ENCODE measurements at regions not wholly inside any gene's neighbourhood (a gene's known extent, or its start where the extent isn't known, plus 50 kb on each side); places are given as distances from the start of the nearest gene placed in this dataset.
"Not testable (repeated sequence)": the region's sequence is repeated elsewhere in the genome, so short reads cannot be mapped to it uniquely, and the experiment has no call there.

DNA sequence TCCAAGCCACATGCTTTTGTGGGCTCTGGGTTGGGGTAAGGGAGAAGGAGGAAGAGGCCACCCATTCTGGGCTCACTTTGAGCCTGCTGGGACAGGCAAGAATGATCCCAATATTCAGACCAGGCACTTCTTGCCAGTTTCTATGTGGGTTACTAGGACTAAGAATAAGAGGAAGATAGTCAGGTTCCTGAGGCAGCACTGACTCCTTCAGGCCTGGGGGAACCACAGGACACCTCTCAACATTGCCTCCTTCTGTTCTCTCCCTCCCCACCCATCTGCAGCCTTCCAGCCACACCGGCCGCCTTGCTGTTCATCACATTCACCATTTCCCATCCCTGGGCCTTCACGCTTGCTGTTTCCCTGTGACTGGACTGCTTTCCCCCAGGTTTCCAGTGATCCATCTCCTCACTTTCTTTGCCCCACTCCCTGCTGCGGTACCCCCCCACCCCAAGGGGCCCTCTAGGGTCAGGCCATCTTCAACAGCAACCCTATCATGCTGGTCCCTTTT lies 69.2 kb upstream of the SIRPA start:
- no peak for DNase-seq (ENCODE audit: low read depth)

GRCh38 chr20:1825507-1825906 lies 69.7 kb upstream of the SIRPA start:
- no peak for DNase-seq (ENCODE audit: low read depth)

- DNase-seq (ENCODE audit: low read depth) = no peak
Measured at GRCh38 chr20:1824834-1825233, 70.4 kb upstream of the SIRPA start.

- DNase-seq (ENCODE audit: low read depth) = no peak
Measured at GRCh38 chr20:1824181-1824580, 71.0 kb upstream of the SIRPA start.

DNA sequence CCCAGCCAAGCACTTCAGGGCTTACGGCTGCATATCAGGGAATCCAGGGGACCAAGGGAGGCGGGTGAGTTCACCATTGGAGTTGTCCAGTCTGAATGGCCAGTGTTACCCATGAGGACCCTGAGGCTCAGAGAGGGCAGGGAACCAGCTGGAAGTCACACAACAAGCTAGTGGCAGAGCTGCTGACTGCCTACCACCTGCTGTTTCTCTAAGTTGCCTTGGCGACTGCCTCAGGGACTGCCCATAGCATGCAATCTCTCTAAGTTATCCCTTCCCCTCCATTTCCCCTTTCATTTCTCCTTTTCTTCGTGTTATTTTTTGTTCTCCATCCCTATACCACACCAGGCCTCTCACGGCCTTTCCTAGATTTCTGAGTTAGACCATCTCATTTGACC lies 71.8 kb upstream of the SIRPA start:
- no peak for DNase-seq (ENCODE audit: low read depth)

DNA sequence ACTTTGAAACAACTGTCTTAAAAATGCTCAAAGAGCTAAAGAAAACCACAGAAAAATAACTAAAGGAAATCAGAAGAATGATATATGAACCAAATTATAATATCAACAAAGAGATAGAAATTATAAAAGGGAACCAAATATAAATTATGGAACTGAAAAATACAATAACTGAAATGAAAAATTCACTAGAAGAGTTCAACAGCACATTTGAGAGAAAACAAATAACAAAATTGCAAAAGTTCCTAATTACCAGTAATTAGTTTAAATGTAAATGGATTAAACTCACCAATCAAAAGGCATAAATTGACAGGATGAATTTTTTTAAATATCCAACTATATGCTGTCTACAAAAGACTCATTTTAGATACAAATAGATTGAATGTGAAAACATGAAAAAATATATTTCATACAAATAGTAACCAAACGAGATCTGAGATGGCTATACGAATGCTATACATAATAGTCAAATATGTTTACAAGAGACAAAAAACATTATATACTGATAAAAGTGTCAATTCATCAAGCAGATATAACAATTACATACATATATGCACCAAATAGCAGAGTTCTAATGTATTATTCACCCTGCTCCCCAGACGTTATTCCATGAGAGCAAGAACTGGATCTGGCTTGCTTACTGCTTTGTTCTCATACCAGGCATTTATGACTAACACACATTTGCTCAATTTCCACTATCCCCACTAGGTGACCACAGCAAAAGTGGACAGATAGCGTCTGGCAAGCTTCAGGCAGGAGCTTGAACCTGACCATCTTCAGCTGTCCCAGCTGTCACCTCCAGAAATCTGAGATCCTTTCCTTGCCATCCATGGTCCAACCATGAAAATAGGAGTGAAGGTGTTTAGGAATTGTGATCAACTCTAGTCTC lies 72.4 kb upstream of the SIRPA start:
- DNase-seq (ENCODE audit: low read depth) = no peak

DNA sequence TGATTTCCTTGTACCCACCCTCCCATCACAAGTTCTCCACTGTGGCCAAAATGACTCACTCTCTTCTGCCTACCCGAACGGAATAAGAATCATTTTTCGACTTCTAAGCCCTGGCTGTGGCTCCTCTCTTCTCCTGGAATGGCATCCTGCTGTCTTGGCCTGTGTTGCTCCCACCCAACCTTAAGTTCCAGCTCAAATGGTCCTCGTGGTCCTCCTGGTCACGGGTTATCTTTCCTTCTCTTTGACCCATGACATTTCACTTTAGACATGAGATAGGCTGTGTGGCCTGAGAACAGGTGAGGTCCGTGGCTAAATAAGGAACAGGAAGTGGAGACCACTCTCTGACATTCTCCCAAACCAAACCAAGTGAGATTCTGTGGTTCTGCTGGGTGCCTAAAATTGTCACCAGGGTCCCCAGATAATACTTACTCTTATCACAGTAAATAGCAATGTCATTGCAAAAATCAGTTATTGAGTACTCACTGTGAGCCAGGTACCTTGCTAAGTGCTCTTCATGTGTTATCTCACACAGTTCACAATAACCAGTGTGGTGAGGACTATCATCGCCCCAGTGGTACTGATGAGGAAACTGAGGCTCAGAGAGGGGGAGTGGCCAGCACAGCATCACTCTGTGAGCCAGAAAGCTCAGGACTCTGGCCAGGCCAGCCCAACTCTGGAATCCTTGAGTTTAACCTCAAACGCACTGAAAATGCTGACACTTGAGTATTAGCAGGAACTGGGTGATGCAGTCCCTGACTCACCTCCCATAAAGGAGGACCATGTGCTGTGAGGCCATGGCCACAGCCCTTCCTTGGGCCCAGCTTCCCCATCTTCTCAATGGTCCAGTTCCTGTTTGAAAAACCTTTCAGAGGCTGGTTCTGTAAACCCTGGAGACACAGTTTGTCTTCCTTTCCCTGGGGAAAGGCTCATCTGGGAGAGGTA lies 74.8 kb upstream of the SIRPA start:
- no peak for DNase-seq (ENCODE audit: low read depth)

- no peak for DNase-seq (ENCODE audit: low read depth)
Measured at GRCh38 chr20:1819311-1820137, 75.7 kb upstream of the SIRPA start.

- DNase-seq (ENCODE audit: low read depth) = no peak
Measured at GRCh38 chr20:1818895-1819294, 76.3 kb upstream of the SIRPA start.

GRCh38 chr20:1818247-1818840 lies 76.9 kb upstream of the SIRPA start:
- no peak for DNase-seq (ENCODE audit: low read depth)

- DNase-seq (ENCODE audit: low read depth) = no peak
Measured at GRCh38 chr20:1817577-1818211, 77.5 kb upstream of the SIRPA start.

GRCh38 chr20:1816384-1817381 lies 78.5 kb upstream of the SIRPA start:
- DNase-seq (ENCODE audit: low read depth) = no peak

- DNase-seq (ENCODE audit: low read depth) = no peak
Measured at GRCh38 chr20:1815502-1816085, 79.6 kb upstream of the SIRPA start.

DNA sequence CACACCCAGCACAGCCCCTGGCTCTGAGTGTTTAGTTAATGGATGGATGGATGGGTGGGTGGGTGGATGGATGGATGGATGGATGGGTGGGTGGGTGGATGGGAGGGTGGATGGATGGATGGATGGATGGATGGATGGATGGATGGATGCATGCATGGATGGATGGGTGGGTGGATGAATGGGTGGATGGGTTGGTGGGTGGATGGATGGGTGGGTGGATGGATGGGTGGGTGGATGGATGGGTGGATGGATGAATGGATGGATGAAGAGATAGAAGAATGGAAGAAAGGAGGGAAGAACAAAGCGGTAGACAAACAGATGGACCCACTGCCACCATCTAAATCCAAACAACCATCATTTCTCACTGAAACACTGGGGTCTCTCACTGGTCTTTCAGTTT lies 80.3 kb upstream of the SIRPA start:
- not testable (repeated sequence) for DNase-seq (ENCODE audit: low read depth)

- no peak for DNase-seq (ENCODE audit: low read depth)
Measured at GRCh38 chr20:1813674-1814635, 81.3 kb upstream of the SIRPA start.

DNA sequence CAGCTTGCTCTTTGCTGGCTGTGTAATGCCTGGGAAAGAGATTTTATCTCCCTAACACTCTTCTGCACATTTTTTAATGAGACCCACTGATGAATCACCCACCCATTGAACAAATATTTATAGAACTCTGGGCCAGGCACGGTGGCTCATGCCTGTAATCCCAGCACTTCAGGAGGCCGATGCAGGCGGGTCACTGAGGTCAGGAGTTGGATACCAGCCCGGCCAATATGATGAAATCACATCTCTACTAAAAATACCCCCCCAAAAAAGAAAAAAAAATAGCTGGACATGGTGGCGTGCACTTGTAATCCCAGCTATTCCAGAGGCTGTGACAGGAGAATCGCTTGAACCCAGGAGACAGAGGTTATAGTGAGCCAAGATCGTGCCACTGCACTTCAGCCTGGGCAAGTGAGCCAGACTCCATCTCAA lies 82.1 kb upstream of the SIRPA start:
- DNase-seq (ENCODE audit: low read depth) = no peak

GRCh38 chr20:1811621-1812498 lies 83.3 kb upstream of the SIRPA start:
- DNase-seq (ENCODE audit: low read depth) = no peak
